GM12865 (cell line): ENCODE measurements at regions not wholly inside any gene's neighbourhood (a gene's known extent, or its start where the extent isn't known, plus 50 kb on each side); places are given as distances from the start of the nearest gene placed in this dataset.

Experiments
- DNase-seq: peaks from one replicate; pipeline ENCODE4 v3.0.0; 2010; ENCODE audit warnings: low read depth
- H3K4me3 ChIP-seq: 2 replicates; pipeline ENCODE4 v1.5.1; 2011; ENCODE audit warnings: mild to moderate bottlenecking, low read depth, low read length, control low read depth
- CTCF ChIP-seq: IDR thresholded peaks from 2 replicates; pipeline ENCODE4 v1.5.1; 2011; ENCODE audit warnings: low read length, control low read depth, low read depth, inconsistent platforms; ENCODE audit not compliant: insufficient read depth; ENCODE audit errors: missing control alignments

GRCh38 chr13:54949735-54950134 lies 1921.1 kb downstream of the OLFM4 start:
- no peak for TF ChIP-seq CTCF
- DNase-seq: no peak
- no peak overlapping the region for H3K4me3 ChIP-seq

GRCh38 chr13:54950546-54950945 lies 1921.9 kb downstream of the OLFM4 start:
- no peak overlapping the region for H3K4me3 ChIP-seq
- TF ChIP-seq CTCF: no peak
- no peak for DNase-seq

GRCh38 chr13:54953786-54954185 lies 1925.2 kb downstream of the OLFM4 start:
- no peak for TF ChIP-seq CTCF
- H3K4me3 ChIP-seq: no peak overlapping the region
- peak; percentile 1 for DNase-seq

- no peak overlapping the region for H3K4me3 ChIP-seq
- TF ChIP-seq CTCF: no peak
- no peak for DNase-seq
Observed at GRCh38 chr13:54958781-54959180, 1930.2 kb downstream of the OLFM4 start.

- no peak for TF ChIP-seq CTCF
- H3K4me3 ChIP-seq: no peak overlapping the region
- DNase-seq: no peak
Observed at GRCh38 chr13:54965881-54966280, 1937.3 kb downstream of the OLFM4 start.

- TF ChIP-seq CTCF: no peak
- H3K4me3 ChIP-seq: no peak overlapping the region
Observed at GRCh38 chr13:54972838-54973237, 1944.2 kb downstream of the OLFM4 start.

GRCh38 chr13:54975676-54976075 lies 1947.1 kb downstream of the OLFM4 start:
- no peak for TF ChIP-seq CTCF
- no peak for DNase-seq
- H3K4me3 ChIP-seq: no peak overlapping the region

More at GRCh38 chr13:54972838-54973237, 1944.2 kb downstream of the OLFM4 start:
- no peak for DNase-seq
